ENCODE measurements at regions not wholly inside any gene's neighbourhood (a gene's known extent, or its start where the extent isn't known, plus 50 kb on each side); places are given as distances from the start of the nearest gene placed in this dataset.

DNA sequence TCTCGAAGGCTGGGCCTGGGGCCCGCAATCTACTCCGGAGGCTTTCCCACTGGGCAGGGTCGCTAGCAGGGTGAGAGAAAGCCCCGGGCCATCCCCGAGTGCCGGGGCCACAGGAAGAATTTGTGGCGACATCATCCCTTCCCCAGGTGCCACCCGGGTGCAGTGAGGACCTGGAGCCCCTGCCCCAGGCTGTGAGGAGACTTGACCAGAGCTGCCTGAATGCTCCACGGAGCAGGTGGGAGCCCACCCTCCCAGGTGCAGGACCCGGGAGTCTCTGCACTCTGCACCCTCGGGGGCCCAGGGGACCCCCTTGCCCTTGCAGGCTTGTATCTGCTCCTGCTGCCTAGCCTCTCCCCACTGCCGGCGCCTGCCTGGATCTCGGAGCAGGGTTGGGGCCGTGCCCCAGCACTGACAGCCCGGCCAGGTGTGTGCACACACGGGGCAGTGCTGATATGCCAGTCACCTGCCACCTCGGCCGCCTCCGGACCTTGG is 67.5 kb upstream of the RGS7 start:
- Histone ChIP-seq H3K4me3 (ENCODE audit: low read depth, low read length) (peak overlapping the region; percentile 35), H3K4me1 (no peaks in the 10 kb centered on the region), H3K36me3 (no peaks in the 10 kb centered on the region), H3K9me3 (no peaks in the 10 kb centered on the region), H3K27me3 (peaks cover 29% of the 10 kb centered on the region)
- TF ChIP-seq, protein P1, sequence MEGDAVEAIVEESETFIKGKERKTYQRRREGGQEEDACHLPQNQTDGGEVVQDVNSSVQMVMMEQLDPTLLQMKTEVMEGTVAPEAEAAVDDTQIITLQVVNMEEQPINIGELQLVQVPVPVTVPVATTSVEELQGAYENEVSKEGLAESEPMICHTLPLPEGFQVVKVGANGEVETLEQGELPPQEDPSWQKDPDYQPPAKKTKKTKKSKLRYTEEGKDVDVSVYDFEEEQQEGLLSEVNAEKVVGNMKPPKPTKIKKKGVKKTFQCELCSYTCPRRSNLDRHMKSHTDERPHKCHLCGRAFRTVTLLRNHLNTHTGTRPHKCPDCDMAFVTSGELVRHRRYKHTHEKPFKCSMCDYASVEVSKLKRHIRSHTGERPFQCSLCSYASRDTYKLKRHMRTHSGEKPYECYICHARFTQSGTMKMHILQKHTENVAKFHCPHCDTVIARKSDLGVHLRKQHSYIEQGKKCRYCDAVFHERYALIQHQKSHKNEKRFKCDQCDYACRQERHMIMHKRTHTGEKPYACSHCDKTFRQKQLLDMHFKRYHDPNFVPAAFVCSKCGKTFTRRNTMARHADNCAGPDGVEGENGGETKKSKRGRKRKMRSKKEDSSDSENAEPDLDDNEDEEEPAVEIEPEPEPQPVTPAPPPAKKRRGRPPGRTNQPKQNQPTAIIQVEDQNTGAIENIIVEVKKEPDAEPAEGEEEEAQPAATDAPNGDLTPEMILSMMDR (IDR thresholded peaks at IDR 0.05; ENCODE audit: low read depth, low read length): no peak
- DNase-seq: no peak

DNA sequence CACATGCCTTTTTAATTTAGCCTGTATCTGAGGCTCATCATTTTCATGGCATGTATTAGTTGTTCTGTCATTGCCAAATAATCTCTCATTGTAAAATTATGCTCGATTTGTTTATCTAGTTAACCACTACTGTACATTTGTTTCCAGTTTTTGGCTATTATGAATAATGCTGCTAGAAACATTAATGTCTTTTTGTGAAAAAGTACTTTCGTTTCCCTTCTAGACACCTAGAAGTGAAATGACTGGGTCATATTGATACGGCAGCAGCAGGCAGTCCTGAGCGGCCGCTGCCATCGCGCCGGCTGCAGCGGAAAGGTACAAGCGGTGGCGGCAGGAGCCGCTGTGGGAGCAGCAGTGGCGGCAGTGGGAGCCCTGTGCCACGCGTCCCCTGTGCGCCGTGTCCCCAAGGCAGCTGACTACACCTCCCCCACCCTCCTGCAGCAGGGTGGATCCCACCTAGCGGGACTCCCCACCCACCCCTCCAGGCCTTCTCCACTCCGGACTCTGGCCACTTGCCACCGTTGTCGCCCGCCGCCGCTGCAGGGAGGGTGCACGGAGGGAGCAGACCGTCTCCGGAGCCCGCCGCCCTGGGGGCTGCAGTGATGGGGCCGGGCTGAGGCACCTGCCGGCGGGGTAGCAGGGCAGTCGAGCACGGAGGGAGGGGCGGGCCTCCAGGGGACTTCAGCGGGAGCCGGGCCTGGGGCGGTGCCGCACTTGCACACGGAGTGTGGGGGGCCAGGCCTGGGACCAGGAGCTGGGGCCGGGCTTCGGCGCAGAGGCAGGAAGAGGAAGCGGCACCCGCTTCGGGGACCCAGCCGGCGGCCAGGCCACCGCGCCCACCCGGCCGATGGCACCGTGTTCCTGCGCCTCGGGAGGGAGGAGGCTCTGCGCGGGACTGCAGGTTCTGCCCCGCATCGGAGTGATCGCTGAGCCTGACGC is 66.8 kb upstream of the RGS7 start:
- Histone ChIP-seq H3K9me3 (no peaks in the 10 kb centered on the region), H3K36me3 (no peaks in the 10 kb centered on the region), H3K4me1 (no peaks in the 10 kb centered on the region), H3K27me3 (peaks cover 29% of the 10 kb centered on the region), H3K4me3 (ENCODE audit: low read depth, low read length) (peak overlapping the region; percentile 35)
- TF ChIP-seq, protein P1 (IDR thresholded peaks at IDR 0.05; ENCODE audit: low read depth, low read length): no peak
- DNase-seq: peak; percentile 40

GRCh38 chr1:241422470-241422869 is 65.5 kb upstream of the RGS7 start:
- Histone ChIP-seq H3K4me1 (no peaks in the 10 kb centered on the region), H3K36me3 (no peaks in the 10 kb centered on the region), H3K27me3 (peaks cover 29% of the 10 kb centered on the region), H3K4me3 (ENCODE audit: low read depth, low read length) (no peak overlapping the region), H3K9me3 (no peaks in the 10 kb centered on the region)
- no peak for DNase-seq
- TF ChIP-seq, protein P1 (IDR thresholded peaks at IDR 0.05; ENCODE audit: low read depth, low read length): no peak

GRCh38 chr1:241419986-241420385 is 63.0 kb upstream of the RGS7 start:
- no peak for DNase-seq
- no peak overlapping the region for H3K4me3 ChIP-seq (ENCODE audit: low read depth, low read length)
- TF ChIP-seq, protein P1 (IDR thresholded peaks at IDR 0.05; ENCODE audit: low read depth, low read length): no peak
- H3K4me1 ChIP-seq: no peaks in the 10 kb centered on the region
- peaks cover 29% of the 10 kb centered on the region for H3K27me3 ChIP-seq
- no peaks in the 10 kb centered on the region for H3K36me3 ChIP-seq
- H3K9me3 ChIP-seq: no peaks in the 10 kb centered on the region

GRCh38 chr1:241417258-241417657 is 60.3 kb upstream of the RGS7 start:
- no peak for DNase-seq
- Histone ChIP-seq H3K4me1 (no peaks in the 10 kb centered on the region), H3K27me3 (peaks cover 5% of the 10 kb centered on the region), H3K4me3 (ENCODE audit: low read depth, low read length) (no peak overlapping the region), H3K36me3 (no peaks in the 10 kb centered on the region), H3K9me3 (no peaks in the 10 kb centered on the region)
- TF ChIP-seq, protein P1 (IDR thresholded peaks at IDR 0.05; ENCODE audit: low read depth, low read length): no peak

DNA sequence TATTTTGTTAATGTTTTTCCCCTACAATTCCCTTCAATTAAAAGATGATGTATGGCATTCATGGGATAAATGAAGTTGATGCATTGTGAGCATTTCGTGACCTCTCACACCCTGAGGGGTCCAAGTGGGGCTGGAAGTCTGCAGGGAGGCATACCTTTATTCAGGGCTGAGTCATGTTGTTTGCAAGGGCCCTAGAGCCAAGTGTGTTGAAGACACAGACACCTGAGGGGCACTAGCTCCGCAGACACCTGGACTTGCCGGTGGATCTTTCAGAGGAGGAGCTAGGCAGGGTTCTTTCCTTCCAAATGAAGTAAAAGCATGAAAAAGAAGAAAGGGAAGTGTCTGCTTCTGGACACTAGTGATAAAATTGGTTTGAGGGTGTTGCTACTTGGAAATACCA is 57.0 kb upstream of the RGS7 start:
- Histone ChIP-seq H3K27me3 (no peaks in the 10 kb centered on the region), H3K36me3 (no peaks in the 10 kb centered on the region)
- TF ChIP-seq, protein P1 (IDR thresholded peaks at IDR 0.05; ENCODE audit: low read depth, low read length): no peak

More for the DNA sequence above, 57.0 kb upstream of the RGS7 start:
- DNase-seq: no peak
- no peak overlapping the region for H3K4me3 ChIP-seq (ENCODE audit: low read depth, low read length)
- no peaks in the 10 kb centered on the region for H3K9me3 ChIP-seq
- no peaks in the 10 kb centered on the region for H3K4me1 ChIP-seq

Data from BE2C (cell line).